ENCODE measurements at regions not wholly inside any gene's neighbourhood (a gene's known extent, or its start where the extent isn't known, plus 50 kb on each side); places are given as distances from the start of the nearest gene placed in this dataset.

DNA sequence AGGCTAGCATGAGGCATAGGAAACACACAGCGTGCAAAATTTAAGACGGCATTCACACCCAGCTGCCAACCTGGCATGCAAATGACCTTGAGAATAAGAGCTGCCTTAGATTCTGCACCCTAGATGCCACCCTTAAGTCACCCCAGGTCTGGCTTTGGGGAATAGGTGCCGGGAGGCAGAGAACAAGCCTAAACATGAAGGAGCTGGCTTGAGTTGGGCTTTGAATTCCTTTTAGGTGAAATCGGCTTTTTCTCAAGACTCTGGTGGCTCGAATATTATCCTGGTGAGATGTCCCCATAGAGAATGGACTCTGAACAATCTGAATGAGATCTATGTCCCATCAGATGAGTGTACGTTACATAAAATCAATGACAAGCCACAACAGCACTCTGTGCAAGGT is 1090.5 kb downstream of the VRK1 start:
- 0 out of 2 replicates have a peak, but pooled peaks cover 5% of the 10 kb centered on the region for H3K36me3 Mint-ChIP-seq (ENCODE audit: low read depth)
- TF ChIP-seq, protein P1, sequence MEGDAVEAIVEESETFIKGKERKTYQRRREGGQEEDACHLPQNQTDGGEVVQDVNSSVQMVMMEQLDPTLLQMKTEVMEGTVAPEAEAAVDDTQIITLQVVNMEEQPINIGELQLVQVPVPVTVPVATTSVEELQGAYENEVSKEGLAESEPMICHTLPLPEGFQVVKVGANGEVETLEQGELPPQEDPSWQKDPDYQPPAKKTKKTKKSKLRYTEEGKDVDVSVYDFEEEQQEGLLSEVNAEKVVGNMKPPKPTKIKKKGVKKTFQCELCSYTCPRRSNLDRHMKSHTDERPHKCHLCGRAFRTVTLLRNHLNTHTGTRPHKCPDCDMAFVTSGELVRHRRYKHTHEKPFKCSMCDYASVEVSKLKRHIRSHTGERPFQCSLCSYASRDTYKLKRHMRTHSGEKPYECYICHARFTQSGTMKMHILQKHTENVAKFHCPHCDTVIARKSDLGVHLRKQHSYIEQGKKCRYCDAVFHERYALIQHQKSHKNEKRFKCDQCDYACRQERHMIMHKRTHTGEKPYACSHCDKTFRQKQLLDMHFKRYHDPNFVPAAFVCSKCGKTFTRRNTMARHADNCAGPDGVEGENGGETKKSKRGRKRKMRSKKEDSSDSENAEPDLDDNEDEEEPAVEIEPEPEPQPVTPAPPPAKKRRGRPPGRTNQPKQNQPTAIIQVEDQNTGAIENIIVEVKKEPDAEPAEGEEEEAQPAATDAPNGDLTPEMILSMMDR (IDR thresholded peaks at IDR 0.05), result no peak
- no peak for DNase-seq
- H3K4me1 Mint-ChIP-seq (ENCODE audit: low read depth), result no peaks in the 10 kb centered on the region
- no peak overlapping the region for H3K4me3 Mint-ChIP-seq
- no peak overlapping the region for H3K27ac Mint-ChIP-seq
- no peaks in the 10 kb centered on the region for H3K27me3 Mint-ChIP-seq (ENCODE audit: insufficient read depth)
- peaks cover 60% of the 10 kb centered on the region for H3K9me3 Mint-ChIP-seq

DNA sequence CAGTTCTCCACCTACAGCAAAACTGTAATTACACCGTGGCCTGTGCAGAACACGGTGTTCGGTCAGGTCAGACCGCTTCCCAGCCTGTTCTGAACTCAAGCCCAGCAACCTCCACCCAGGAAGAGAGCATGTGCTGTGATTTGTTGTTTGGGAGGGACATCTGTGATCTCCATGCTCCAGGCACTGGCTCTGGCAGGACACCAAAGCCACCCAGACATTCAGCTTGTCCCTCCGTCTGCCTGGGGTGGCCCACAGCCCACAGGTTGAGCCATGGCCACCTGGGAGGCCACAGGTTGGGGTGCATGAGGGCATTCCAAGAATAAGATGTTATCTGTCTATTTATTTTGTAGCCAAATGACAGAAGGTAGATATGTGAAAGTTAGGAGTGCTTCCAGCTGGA is 1091.1 kb downstream of the VRK1 start:
- H3K27ac Mint-ChIP-seq, result no peak overlapping the region
- no peak overlapping the region for H3K4me3 Mint-ChIP-seq
- TF ChIP-seq, protein P1 (IDR thresholded peaks at IDR 0.05), result no peak
- no peak for DNase-seq
- 0 out of 2 replicates have a peak, but pooled peaks cover 5% of the 10 kb centered on the region for H3K36me3 Mint-ChIP-seq (ENCODE audit: low read depth)
- H3K27me3 Mint-ChIP-seq (ENCODE audit: insufficient read depth), result no peaks in the 10 kb centered on the region
- H3K9me3 Mint-ChIP-seq, result peaks cover 61% of the 10 kb centered on the region
- no peaks in the 10 kb centered on the region for H3K4me1 Mint-ChIP-seq (ENCODE audit: low read depth)

DNA sequence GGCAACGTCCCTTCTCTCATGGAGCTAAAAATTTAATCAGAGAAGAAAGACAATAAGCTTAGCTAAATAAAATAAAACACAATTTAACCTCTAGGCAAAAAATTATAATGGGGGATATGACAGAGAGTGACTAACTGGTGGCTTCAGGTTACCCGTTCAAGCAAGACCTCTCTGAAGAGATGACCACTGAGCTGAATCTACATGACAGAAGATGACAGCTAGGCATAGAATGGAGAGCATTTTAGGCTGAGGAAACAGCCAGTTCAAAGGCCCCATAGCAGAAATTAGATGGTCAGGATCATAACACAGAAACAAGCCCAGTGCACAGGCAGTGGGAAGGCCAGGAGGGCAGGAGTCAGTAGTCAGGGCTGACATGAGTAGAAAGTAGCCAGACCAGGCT is 1094.3 kb downstream of the VRK1 start:
- peaks cover 36% of the 10 kb centered on the region for H3K9me3 Mint-ChIP-seq

DNA sequence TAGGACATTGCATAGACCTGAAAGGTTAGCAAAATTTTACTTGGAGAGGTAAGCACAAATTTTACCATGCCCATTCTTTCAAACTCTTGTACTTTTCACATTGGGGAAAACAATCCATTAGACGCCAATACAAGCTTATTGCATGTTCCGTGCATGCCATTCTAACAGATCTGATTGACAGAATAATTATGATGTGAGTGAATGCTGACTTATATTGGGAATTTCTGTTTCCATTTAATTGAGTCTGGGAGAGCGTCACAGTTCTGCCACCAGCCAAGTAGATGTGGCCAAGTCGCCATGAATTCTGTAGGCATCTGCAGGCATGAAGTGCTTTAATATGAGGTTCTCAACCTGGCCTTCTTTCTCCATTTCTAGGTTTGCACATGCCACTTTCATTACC is 1097.4 kb downstream of the VRK1 start:
- Mint-ChIP-seq H3K36me3 (ENCODE audit: low read depth) (no peaks in the 10 kb centered on the region), H3K4me1 (ENCODE audit: low read depth) (no peaks in the 10 kb centered on the region), H3K27ac (no peak overlapping the region), H3K4me3 (no peak overlapping the region), H3K9me3 (peaks cover 23% of the 10 kb centered on the region), H3K27me3 (ENCODE audit: insufficient read depth) (no peaks in the 10 kb centered on the region)
- TF ChIP-seq, protein P1 (IDR thresholded peaks at IDR 0.05), result no peak
- DNase-seq, result no peak

More for the DNA sequence above, 1094.3 kb downstream of the VRK1 start:
- Mint-ChIP-seq H3K27ac (no peak overlapping the region), H3K4me3 (no peak overlapping the region), H3K27me3 (ENCODE audit: insufficient read depth) (no peaks in the 10 kb centered on the region), H3K36me3 (ENCODE audit: low read depth) (0 out of 2 replicates have a peak, but pooled peaks cover 5% of the 10 kb centered on the region), H3K4me1 (ENCODE audit: low read depth) (no peaks in the 10 kb centered on the region)
- no peak for DNase-seq
- TF ChIP-seq, protein P1 (IDR thresholded peaks at IDR 0.05), result no peak

DNA sequence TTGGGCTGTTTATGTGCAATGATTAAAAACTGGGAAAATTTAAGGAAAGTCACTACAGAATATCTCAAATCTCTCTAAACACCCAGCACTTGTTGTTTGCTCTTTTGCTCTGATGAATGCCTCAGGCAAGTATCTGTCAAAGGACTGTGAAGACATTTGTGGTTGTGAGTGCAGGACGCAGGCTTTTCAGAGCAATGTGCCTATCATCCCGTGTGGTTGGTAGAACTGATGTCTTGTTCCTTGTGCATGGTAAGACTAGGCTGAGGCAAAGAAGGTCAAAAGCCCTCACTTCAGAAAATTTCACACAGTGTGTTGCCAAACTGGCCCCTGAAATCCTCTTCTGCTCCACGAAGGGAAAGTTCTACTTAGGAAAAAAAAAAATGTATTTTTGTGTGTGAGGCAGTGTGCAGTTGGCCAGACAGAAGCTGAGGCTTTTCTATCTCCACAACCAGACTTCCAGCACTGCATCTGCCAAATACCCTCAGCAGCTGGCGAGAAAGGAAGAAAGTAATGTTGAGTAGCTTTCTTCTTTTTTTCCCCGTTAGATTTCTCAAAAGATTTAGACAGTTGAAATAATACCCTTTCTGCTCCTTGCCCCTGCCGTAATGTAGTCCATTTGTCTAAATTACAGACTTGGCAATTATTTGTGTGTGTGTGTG is 1103.1 kb downstream of the VRK1 start:
- H3K9me3 Mint-ChIP-seq, result peaks cover 33% of the 10 kb centered on the region
- H3K27ac Mint-ChIP-seq, result no peak overlapping the region
- DNase-seq, result no peak
- TF ChIP-seq, protein P1 (IDR thresholded peaks at IDR 0.05), result no peak
- H3K4me1 Mint-ChIP-seq (ENCODE audit: low read depth), result no peaks in the 10 kb centered on the region
- H3K4me3 Mint-ChIP-seq, result no peak overlapping the region
- no peaks in the 10 kb centered on the region; the same call in 1 of the 2 replicates for H3K27me3 Mint-ChIP-seq (ENCODE audit: insufficient read depth)
- H3K36me3 Mint-ChIP-seq (ENCODE audit: low read depth), result no peaks in the 10 kb centered on the region
